HFF-Myc (cell line): ENCODE measurements at regions not wholly inside any gene's neighbourhood (a gene's known extent, or its start where the extent isn't known, plus 50 kb on each side); places are given as distances from the start of the nearest gene placed in this dataset.

ENCODE experiments used
- DNase-seq: peaks from one replicate; pipeline ENCODE4 v3.0.0-alpha.2; 2011; ENCODE audit warnings: low read depth; ENCODE audit errors: extremely low read depth
- H3K4me3 ChIP-seq: replicated peaks from 2 replicates; pipeline ENCODE4 v1.5.1; 2011; ENCODE audit warnings: low read depth, mild to moderate bottlenecking, control low read depth, low read length
- TF ChIP-seq, protein P1 (sequence below): IDR thresholded peaks from 2 replicates; pipeline ENCODE4 v1.5.1; 2012; ENCODE audit warnings: mild to moderate bottlenecking, low read depth, low read length, control low read depth; ENCODE audit errors: missing control alignments

DNA sequence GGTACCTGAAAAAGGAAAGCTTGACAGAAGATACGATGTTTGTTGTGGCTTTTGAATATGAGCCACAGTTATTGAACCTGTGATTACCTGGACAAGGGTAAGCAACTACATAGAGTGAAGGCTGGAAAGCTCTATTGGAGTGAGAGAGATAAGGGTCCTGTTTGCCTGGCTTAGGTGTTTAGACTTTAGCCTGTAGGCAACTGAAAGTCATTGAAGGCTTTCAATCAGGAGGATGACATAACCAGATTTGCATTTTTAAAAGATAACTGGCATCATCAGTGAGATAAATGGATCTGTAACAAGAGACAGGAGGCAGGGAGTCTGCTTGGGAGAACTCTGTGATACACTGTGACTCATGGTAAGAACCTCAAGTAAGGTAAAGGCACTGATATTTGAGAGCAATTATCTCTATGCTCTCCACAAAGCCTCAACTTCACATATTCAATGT is 128.9 kb upstream of the SOX5 start:
- TF ChIP-seq, protein P1, sequence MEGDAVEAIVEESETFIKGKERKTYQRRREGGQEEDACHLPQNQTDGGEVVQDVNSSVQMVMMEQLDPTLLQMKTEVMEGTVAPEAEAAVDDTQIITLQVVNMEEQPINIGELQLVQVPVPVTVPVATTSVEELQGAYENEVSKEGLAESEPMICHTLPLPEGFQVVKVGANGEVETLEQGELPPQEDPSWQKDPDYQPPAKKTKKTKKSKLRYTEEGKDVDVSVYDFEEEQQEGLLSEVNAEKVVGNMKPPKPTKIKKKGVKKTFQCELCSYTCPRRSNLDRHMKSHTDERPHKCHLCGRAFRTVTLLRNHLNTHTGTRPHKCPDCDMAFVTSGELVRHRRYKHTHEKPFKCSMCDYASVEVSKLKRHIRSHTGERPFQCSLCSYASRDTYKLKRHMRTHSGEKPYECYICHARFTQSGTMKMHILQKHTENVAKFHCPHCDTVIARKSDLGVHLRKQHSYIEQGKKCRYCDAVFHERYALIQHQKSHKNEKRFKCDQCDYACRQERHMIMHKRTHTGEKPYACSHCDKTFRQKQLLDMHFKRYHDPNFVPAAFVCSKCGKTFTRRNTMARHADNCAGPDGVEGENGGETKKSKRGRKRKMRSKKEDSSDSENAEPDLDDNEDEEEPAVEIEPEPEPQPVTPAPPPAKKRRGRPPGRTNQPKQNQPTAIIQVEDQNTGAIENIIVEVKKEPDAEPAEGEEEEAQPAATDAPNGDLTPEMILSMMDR, result no peak
- H3K4me3 ChIP-seq, result no peak overlapping the region
- DNase-seq, result no peak

DNA sequence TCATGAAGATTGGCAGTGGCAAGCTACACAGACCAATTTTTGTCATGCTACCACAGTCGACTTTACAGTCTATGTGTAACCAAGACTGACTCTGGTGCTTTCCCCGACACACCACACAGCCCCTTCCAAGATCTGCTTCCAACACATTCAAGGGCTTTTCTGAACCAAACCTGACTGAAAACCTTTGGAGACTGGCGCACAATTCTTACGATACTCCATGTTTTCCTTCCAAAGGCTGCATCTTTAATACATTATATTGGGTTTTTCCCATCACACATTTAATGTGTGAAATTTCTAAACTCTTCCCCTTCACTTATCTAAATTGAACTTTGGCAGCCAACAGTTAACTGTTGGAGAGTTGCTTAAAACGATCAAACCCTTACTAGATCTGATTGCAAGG is 127.7 kb upstream of the SOX5 start:
- DNase-seq, result no peak
- H3K4me3 ChIP-seq, result no peak overlapping the region
- TF ChIP-seq, protein P1, result no peak

DNA sequence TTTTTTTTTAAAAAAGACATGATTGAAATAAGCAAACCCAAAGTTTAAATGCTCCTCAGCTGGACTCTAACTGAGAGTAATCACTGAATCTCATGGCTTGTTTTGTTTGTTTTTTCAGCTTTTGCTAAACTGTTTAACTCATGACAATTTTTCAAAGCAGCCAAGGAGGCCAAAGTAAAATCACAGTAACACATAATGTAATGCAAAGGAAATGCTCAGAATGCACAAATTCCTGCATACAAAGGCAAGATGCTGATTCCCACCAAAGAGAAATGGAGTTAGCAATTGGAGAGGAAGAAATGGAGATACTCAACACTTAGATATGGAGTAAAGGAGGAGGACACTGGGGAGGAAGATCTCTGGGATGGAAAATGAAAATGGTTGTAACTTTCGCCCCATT is 126.2 kb upstream of the SOX5 start:
- H3K4me3 ChIP-seq, result no peak overlapping the region
- DNase-seq, result no peak
- TF ChIP-seq, protein P1, result no peak

DNA sequence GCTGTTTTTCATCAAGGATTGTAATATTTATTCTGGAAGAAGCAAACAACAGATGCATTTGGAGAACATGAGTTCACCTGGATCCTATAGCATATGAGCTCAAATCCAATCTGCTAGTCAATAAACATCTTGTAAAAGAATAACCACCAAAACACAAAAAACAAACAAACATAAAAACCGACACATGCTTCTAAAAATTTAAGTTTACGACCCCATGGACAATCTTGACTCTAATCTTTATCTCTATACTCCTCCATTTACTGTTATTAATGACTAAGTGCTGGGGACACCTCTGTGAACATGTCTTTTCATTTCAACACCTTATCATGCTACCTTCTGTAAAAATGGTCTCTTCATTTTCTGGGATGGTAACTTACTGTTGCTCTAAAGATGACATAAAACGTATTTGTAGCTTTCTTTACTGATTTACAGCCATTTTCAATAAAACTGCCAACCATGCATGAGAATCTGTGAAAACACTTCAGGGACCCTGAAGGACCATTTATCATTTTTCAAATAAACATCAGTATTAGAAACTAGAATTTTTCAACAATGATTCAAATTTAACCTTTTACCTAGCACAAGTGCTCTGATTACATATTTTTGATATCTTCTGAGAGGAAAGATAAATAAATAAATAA is 123.8 kb upstream of the SOX5 start:
- TF ChIP-seq, protein P1, result no peak
- DNase-seq, result no peak
- no peak overlapping the region for H3K4me3 ChIP-seq

DNA sequence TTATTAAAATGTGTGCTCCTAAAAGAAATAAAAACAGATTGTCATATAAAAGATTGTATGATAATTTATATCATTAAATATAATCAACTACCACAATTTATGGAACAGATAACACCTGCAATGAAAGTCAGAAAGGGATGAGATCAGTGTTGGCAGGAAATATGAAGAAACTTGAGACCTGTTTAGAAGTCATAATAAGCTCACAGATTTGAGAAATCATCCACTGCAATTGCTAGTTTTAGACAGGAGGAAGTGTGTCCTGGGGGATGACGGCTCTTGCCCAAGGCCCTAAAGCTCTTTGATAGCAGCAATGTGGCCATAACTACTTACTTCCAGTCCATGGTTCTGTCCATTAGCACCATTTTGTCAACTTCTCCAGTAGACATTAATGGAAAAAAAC is 122.8 kb upstream of the SOX5 start:
- no peak for DNase-seq
- TF ChIP-seq, protein P1, result no peak
- H3K4me3 ChIP-seq, result no peak overlapping the region

DNA sequence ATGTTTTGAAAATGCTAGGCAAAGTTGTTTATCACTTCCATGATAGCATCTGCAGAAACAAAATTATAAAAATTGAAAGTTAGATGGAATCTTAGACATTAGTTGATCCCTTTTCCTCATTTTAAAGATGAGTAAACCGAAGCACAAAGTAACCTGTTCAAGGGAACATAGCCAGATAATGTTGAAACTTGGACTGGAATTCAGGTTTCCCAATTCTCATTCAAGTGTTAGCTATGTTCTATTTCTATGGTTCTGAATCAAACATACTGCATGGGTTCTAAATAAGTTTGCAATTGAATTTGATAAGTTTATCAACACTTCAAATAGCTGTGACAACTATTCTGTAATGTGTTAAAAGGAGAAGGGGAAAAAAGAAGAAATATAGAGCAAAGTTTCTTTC is 122.4 kb upstream of the SOX5 start:
- TF ChIP-seq, protein P1, result no peak
- DNase-seq, result no peak

More for the DNA sequence above, 122.4 kb upstream of the SOX5 start:
- H3K4me3 ChIP-seq, result no peak overlapping the region
